IMR-90 (cell line): ENCODE measurements at regions not wholly inside any gene's neighbourhood (a gene's known extent, or its start where the extent isn't known, plus 50 kb on each side); places are given as distances from the start of the nearest gene placed in this dataset.

Experiments used
- ATAC-seq: fragments of 200-7000 bp; cut with Tn5 transposase; 2 replicates; pipeline ENCODE4 v1.9.1; 2020; ENCODE audit warnings: low read depth, mild to moderate bottlenecking, moderate library complexity
- BruUV-seq: library from RNA; stranded (reverse); fragments of 400-500 nt; replicated peaks from 2 replicates; lab custom pipeline; 2021; lab: Mats Ljungman, UMichigan
- CTCF ChIA-PET: fragments of 300-600 bp; formaldehyde crosslinking; extraction: SDS; loops from one replicate; lab custom pipeline; 2021; ENCODE audit warnings: antibody characterized with exemption; lab: Yijun Ruan, JAX
- POLR2A ChIA-PET: fragments of 300-600 bp; sonication (Branson Sonifier 250); formaldehyde crosslinking; loops from one replicate; lab custom pipeline; 2022; ENCODE audit warnings: antibody characterized with exemption; ENCODE audit not compliant: unreplicated experiment; lab: Charles Lee
- DNase-seq: peaks from one replicate; pipeline ENCODE4 v3.0.0; 2013
- H2AFZ ChIP-seq: replicated peaks from 2 replicates; pipeline ENCODE3; 2013; ENCODE audit warnings: low read length, mild to moderate bottlenecking; ENCODE audit not compliant: poor library complexity
- H2AK5ac ChIP-seq: 2 replicates; pipeline ENCODE4 v1.6.1; 2013; ENCODE audit warnings: low read depth, low read length, inconsistent platforms
- H2AK9ac ChIP-seq: replicated peaks from 2 replicates; pipeline ENCODE3; 2013; ENCODE audit warnings: mild to moderate bottlenecking, low read depth, low read length, moderate library complexity; ENCODE audit not compliant: poor library complexity
- H2BK120ac ChIP-seq: 2 replicates; pipeline ENCODE4 v1.6.1; 2013; ENCODE audit warnings: low read depth, low read length, inconsistent platforms
- H2BK15ac ChIP-seq: 3 replicates; pipeline ENCODE4 v1.6.1; 2013; ENCODE audit warnings: low read depth, low read length, inconsistent platforms
- H2BK20ac ChIP-seq: 2 replicates; pipeline ENCODE4 v1.6.1; 2013; ENCODE audit warnings: low read depth, mild to moderate bottlenecking, inconsistent platforms, low read length, moderate library complexity
- H2BK5ac ChIP-seq: 2 replicates; pipeline ENCODE4 v1.6.1; 2013; ENCODE audit warnings: mild to moderate bottlenecking, low read depth, low read length, inconsistent platforms; ENCODE audit not compliant: poor library complexity, severe bottlenecking
- H3K14ac ChIP-seq: replicated peaks from 2 replicates; pipeline ENCODE4 v1.6.1; 2013; ENCODE audit warnings: low read depth, low read length, inconsistent platforms
- H3K18ac ChIP-seq: 2 replicates; pipeline ENCODE4 v1.6.1; 2013; ENCODE audit warnings: low read depth, low read length, control low read depth
- H3K23ac ChIP-seq: 2 replicates; pipeline ENCODE4 v1.6.1; 2013; ENCODE audit warnings: low read depth, low read length, inconsistent platforms
- H3K27ac ChIP-seq: 2 replicates; pipeline ENCODE4 v1.5.1; 2013; ENCODE audit warnings: mild to moderate bottlenecking, control low read depth, low read length; ENCODE audit not compliant: insufficient read depth
- H3K27me3 ChIP-seq: 2 replicates; pipeline ENCODE4 v1.6.1; 2013; ENCODE audit warnings: low read length; ENCODE audit not compliant: control insufficient read depth, insufficient read depth
- H3K36me3 ChIP-seq: 2 replicates; pipeline ENCODE4 v1.6.1; 2013; ENCODE audit warnings: low read length, mixed read lengths; ENCODE audit not compliant: control insufficient read depth, insufficient read depth
- H3K4ac ChIP-seq: 2 replicates; pipeline ENCODE4 v1.6.1; 2013; ENCODE audit warnings: low read depth, low read length, inconsistent platforms
- H3K4me1 ChIP-seq: 2 replicates; pipeline ENCODE4 v1.6.1; 2013; ENCODE audit warnings: low read length, mixed read lengths; ENCODE audit not compliant: control insufficient read depth, insufficient read depth
- H3K4me2 ChIP-seq: 2 replicates; pipeline ENCODE4 v1.6.1; 2013; ENCODE audit warnings: low read depth, mild to moderate bottlenecking, control low read depth, low read length, moderate library complexity
- H3K4me3 ChIP-seq: 2 replicates; pipeline ENCODE4 v1.5.1; 2013; ENCODE audit warnings: low read depth, mild to moderate bottlenecking, control low read depth, low read length, moderate library complexity; ENCODE audit not compliant: insufficient read depth
- H3K56ac ChIP-seq: 2 replicates; pipeline ENCODE4 v1.6.1; 2013; ENCODE audit warnings: low read length, inconsistent platforms; ENCODE audit not compliant: insufficient read depth; ENCODE audit errors: extremely low read depth
- H3K79me1 ChIP-seq, 2 experiments: 2 replicates each; pipeline ENCODE4 v1.6.1; 2013; ENCODE audit warnings: low read length in 2 of 2, inconsistent platforms in 1 of 2, low read depth in 1 of 2
- H3K9ac ChIP-seq: 2 replicates; pipeline ENCODE4 v1.6.1; 2013; ENCODE audit warnings: low read depth, low read length, control low read depth
- H3K9me1 ChIP-seq: 2 replicates; pipeline ENCODE4 v1.6.1; 2013; ENCODE audit warnings: low read length, inconsistent platforms; ENCODE audit not compliant: insufficient read depth
- H3K9me3 ChIP-seq: 2 replicates; pipeline ENCODE4 v1.6.1; 2013; ENCODE audit warnings: low read length; ENCODE audit not compliant: control insufficient read depth, insufficient read depth
- H4K20me1 ChIP-seq: 2 replicates; pipeline ENCODE4 v1.6.1; 2013; ENCODE audit warnings: low read length, inconsistent platforms; ENCODE audit not compliant: insufficient read depth
- H4K5ac ChIP-seq: 2 replicates; pipeline ENCODE4 v1.6.1; 2013; ENCODE audit warnings: mild to moderate bottlenecking, low read depth, low read length, control low read depth
- H4K8ac ChIP-seq, 2 experiments: 2 replicates each; pipeline ENCODE4 v1.6.1; 2013; ENCODE audit warnings: low read depth in 2 of 2, low read length in 2 of 2, control low read depth in 1 of 2, inconsistent platforms in 1 of 2
- H4K91ac ChIP-seq: 2 replicates; pipeline ENCODE4 v1.6.1; 2013; ENCODE audit warnings: low read depth, low read length, inconsistent platforms; ENCODE audit not compliant: insufficient read depth
- POLR2A ChIP-seq: IDR thresholded peaks from 2 replicates; pipeline ENCODE4 v1.6.1; 2012; ENCODE audit warnings: mild to moderate bottlenecking, low read depth, low read length
- RAD21 ChIP-seq: IDR thresholded peaks from 2 replicates; pipeline ENCODE4 v1.6.1; 2012; ENCODE audit warnings: low read length, improper control_type of control experiment
- WGBS, 2 experiments: methylation state at CpG; one replicate each; pipeline versions ENCODE4 v1.1.5 to v1.1.7; 2013; ENCODE audit warnings: missing lambda C conversion rate in 2 of 2; ENCODE audit not compliant: insufficient read length in 1 of 2; ENCODE audit errors: extremely low coverage in 2 of 2; 5-methylcytosine and 5-hydroxymethylcytosine counted together
- dilution Hi-C: fragments of 300-500 bp; cut with HindIII; formaldehyde crosslinking; loops from one replicate; pipeline ENCODE4 v1.14.3; 2018; ENCODE audit warnings: low sequenced_read_pairs; ENCODE audit not compliant: unreplicated experiment
- in situ Hi-C: fragments of 300-500 bp; cut with MboI; formaldehyde crosslinking; loops from 3 replicates; pipeline ENCODE4 v1.14.3; 2019; ENCODE audit warnings: low sequenced_read_pairs, inconsistent platforms, mixed read lengths
- intact Hi-C: fragments of 100-400 bp; cut with micrococcal nuclease; formaldehyde crosslinking; loops from 2 replicates; pipeline ENCODE4 v1.10.0; 2022
- TF ChIP-seq, protein P1 (sequence below): conservative IDR thresholded peaks from 2 replicates; pipeline ENCODE4 v1.5.1; 2012; ENCODE audit warnings: mild to moderate bottlenecking, low read depth, low read length, improper control_type of control experiment

DNA sequence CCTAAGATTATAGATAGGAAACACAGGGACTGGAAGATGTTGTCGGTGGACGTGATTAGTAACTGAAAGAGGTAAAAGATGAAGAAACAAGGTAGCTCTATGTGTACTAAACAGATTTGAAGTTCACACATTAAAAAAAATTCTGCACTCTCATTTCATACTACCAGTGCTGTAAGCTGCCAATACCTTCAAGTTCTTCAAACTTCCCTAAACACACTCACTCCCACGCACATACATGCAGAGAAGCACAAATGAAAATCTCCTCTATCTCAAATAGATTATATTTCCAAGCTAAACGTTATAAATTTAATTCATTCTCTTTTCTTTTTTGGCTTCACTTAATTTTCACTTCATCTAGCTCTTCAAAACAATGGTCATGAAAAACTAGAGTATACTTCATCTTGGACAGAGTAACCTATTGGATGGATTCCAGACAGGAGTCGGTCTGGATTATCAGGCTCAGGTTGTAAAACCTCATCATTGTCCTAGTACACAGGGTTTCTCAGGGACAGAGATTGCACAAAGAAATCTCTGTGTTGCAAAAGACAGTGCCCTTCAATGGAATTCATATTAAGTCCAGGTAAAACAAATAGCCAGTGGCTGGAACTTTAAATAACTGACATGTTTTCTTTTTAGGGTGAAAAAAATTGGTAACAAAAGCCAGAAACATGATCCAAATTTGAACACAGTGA lies 408.1 kb upstream of the ZNF385D start:
- Histone ChIP-seq H3K27me3 (no peaks in the 10 kb centered on the region), H2AK5ac (no peak overlapping the region), H2AFZ (no peak overlapping the region), H3K4me1 (no peaks in the 10 kb centered on the region), H4K8ac (no peak overlapping the region), H2BK20ac (no peak overlapping the region), H2BK15ac (no peak overlapping the region), H4K91ac (no peak overlapping the region), H3K27ac (no peak overlapping the region), H3K4me2 (no peak overlapping the region), H3K9ac (no peak overlapping the region), H4K20me1 (no peaks in the 10 kb centered on the region), H3K4me3 (no peak overlapping the region), H3K18ac (no peak overlapping the region), H3K9me3 (no peaks in the 10 kb centered on the region), H3K4ac (no peak overlapping the region), H3K56ac (no peak overlapping the region), H3K36me3 (no peaks in the 10 kb centered on the region), H2BK120ac (no peak overlapping the region), H2AK9ac (no peak overlapping the region), H3K14ac (no peak overlapping the region), H3K9me1 (no peaks in the 10 kb centered on the region), H2BK5ac (no peak overlapping the region), H3K23ac (no peak overlapping the region), H3K79me1 (no peaks in the 10 kb centered on the region), H4K5ac (no peak overlapping the region)
- TF ChIP-seq, protein P1, sequence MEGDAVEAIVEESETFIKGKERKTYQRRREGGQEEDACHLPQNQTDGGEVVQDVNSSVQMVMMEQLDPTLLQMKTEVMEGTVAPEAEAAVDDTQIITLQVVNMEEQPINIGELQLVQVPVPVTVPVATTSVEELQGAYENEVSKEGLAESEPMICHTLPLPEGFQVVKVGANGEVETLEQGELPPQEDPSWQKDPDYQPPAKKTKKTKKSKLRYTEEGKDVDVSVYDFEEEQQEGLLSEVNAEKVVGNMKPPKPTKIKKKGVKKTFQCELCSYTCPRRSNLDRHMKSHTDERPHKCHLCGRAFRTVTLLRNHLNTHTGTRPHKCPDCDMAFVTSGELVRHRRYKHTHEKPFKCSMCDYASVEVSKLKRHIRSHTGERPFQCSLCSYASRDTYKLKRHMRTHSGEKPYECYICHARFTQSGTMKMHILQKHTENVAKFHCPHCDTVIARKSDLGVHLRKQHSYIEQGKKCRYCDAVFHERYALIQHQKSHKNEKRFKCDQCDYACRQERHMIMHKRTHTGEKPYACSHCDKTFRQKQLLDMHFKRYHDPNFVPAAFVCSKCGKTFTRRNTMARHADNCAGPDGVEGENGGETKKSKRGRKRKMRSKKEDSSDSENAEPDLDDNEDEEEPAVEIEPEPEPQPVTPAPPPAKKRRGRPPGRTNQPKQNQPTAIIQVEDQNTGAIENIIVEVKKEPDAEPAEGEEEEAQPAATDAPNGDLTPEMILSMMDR = no peak
- no peak for TF ChIP-seq POLR2A
- TF ChIP-seq RAD21 = no peak
- 60% methylated on average over 1 of the region's 5 CpGs; no CpG with 5 or more reads in 1 of the 2 experiments for whole genome bisulfite sequencing, 2 experiments
- no peak for ATAC-seq
- dilution Hi-C loops = no loop called here
- POLR2A ChIA-PET = no interaction called here
- no peak for DNase-seq
- in situ Hi-C loops = no loop called here
- CTCF ChIA-PET = no interaction called here
- no TSS peak for BruUV-seq
- intact Hi-C loops = no loop called here
